Activated naive CD4-positive, alpha-beta T cell treated with anti-CD3 and anti-CD28 coated beads, Interleukin-2, amount 10 ng/mL, durations not matched to agents 7 days and 5 days (primary cell): ENCODE measurements at regions not wholly inside any gene's neighbourhood (a gene's known extent, or its start where the extent isn't known, plus 50 kb on each side); places are given as distances from the start of the nearest gene placed in this dataset.

ENCODE experiments used
- CTCF ChIA-PET: fragments of 350-600 bp; sonication (Branson Sonifier 250); formaldehyde crosslinking; loops from one replicate; lab custom pipeline; 2021; ENCODE audit warnings: antibody characterized with exemption; lab: Charles Lee
- DNase-seq: peaks from one replicate; pipeline ENCODE4 v3.0.0-alpha.2; 2020
- H3K27ac Mint-ChIP-seq: one replicate; pipeline ENCODE4 v1.8.0; 2021; ENCODE audit warnings: mild to moderate bottlenecking, moderate library complexity, mixed read lengths
- H3K27me3 Mint-ChIP-seq: one replicate; pipeline ENCODE4 v1.8.0; 2021; ENCODE audit warnings: mild to moderate bottlenecking, mixed read lengths
- H3K36me3 Mint-ChIP-seq: one replicate; pipeline ENCODE4 v1.8.0; 2021; ENCODE audit warnings: mixed read lengths
- H3K4me1 Mint-ChIP-seq: one replicate; pipeline ENCODE4 v1.8.0; 2021; ENCODE audit warnings: mixed read lengths
- H3K4me3 Mint-ChIP-seq: one replicate; pipeline ENCODE4 v1.8.0; 2021; ENCODE audit warnings: mild to moderate bottlenecking, moderate library complexity, mixed read lengths
- H3K9me3 Mint-ChIP-seq: one replicate; pipeline ENCODE4 v1.8.0; 2021; ENCODE audit warnings: mixed read lengths

DNA sequence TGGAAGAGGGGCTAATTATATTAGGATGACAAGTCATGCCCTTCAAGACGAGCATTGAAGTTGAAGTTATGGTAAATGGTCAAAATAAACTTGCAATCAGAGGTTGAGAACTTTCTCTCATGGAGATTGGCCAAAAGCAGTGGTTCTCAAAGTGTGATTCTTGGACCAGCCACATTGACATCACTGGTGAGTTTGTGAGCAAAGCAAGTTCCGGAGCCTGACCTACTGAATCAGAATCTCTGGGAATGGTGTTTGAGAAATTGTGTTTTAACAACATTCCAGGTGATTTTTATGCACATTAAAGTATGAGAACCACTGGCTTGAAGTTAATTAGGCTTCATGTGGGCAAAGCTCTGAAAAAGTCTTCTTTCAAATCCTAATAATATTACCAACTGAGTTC lies 403.5 kb downstream of the ZSWIM6 start:
- Mint-ChIP-seq H3K9me3 (no peaks in the 10 kb centered on the region), H3K36me3 (no peaks in the 10 kb centered on the region), H3K4me1 (no peaks in the 10 kb centered on the region), H3K27ac (no peak overlapping the region), H3K27me3 (peaks cover 23% of the 10 kb centered on the region), H3K4me3 (no peak overlapping the region)
- no peak for DNase-seq
- CTCF ChIA-PET = no interaction called here

DNA sequence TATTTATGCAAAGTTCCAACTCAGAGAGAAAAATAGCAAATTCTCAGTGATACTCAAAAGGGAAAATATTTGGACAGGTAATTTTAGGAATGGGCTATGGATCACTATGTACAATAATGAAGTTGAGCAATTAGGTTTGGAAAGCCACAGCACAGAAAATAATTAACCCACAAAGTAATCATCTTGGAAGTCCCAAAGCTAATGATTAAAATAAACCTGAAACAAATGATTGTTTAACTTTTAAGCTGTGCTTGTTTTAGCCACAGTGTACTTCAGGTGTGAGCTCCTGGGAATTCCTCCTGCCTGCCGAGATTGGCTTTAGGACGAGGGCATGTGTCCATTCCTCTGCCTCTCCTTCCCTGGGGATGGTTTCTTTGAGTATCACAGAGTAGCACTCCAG lies 403.9 kb downstream of the ZSWIM6 start:
- CTCF ChIA-PET = no interaction called here
- no peaks in the 10 kb centered on the region for H3K4me1 Mint-ChIP-seq
- H3K27ac Mint-ChIP-seq = no peak overlapping the region
- no peaks in the 10 kb centered on the region for H3K9me3 Mint-ChIP-seq
- DNase-seq = no peak
- no peak overlapping the region for H3K4me3 Mint-ChIP-seq
- peaks cover 23% of the 10 kb centered on the region for H3K27me3 Mint-ChIP-seq
- H3K36me3 Mint-ChIP-seq = no peaks in the 10 kb centered on the region

- no peak for DNase-seq
- Mint-ChIP-seq H3K36me3 (no peaks in the 10 kb centered on the region), H3K9me3 (no peaks in the 10 kb centered on the region), H3K4me1 (no peaks in the 10 kb centered on the region), H3K27me3 (peaks cover 10% of the 10 kb centered on the region), H3K4me3 (no peak overlapping the region), H3K27ac (no peak overlapping the region)
- CTCF ChIA-PET = no interaction called here
Measured at GRCh38 chr5:61737301-61737963, 405.4 kb downstream of the ZSWIM6 start.

- peaks cover 5% of the 10 kb centered on the region for H3K27me3 Mint-ChIP-seq
- CTCF ChIA-PET = no interaction called here
- H3K4me1 Mint-ChIP-seq = no peaks in the 10 kb centered on the region
- H3K4me3 Mint-ChIP-seq = no peak overlapping the region
- H3K36me3 Mint-ChIP-seq = no peaks in the 10 kb centered on the region
- no peaks in the 10 kb centered on the region for H3K9me3 Mint-ChIP-seq
- no peak for DNase-seq
- no peak overlapping the region for H3K27ac Mint-ChIP-seq
Measured at GRCh38 chr5:61737964-61738340, 405.9 kb downstream of the ZSWIM6 start.

DNA sequence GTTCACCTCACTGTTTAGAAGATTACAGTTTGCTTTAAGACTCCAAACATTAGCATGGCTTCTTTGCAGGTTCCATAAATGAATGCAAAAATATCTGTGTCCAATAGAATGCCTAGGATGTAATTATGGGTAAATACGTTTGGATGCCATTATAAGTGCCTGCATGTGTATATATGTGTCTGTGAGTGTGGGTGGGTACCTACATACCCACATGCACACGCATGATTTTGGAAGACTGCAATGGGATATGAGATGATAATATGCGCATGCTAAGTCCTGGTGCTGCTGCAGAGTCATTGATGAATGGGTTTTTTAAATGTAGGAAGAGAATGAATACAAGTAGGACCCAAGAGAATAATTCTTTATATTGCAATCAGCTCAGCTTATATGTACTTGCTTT lies 406.4 kb downstream of the ZSWIM6 start:
- Mint-ChIP-seq H3K4me3 (no peak overlapping the region), H3K27me3 (peaks cover 4% of the 10 kb centered on the region), H3K4me1 (no peaks in the 10 kb centered on the region), H3K27ac (no peak overlapping the region), H3K9me3 (no peaks in the 10 kb centered on the region), H3K36me3 (no peaks in the 10 kb centered on the region)
- CTCF ChIA-PET = no interaction called here
- DNase-seq = no peak

DNA sequence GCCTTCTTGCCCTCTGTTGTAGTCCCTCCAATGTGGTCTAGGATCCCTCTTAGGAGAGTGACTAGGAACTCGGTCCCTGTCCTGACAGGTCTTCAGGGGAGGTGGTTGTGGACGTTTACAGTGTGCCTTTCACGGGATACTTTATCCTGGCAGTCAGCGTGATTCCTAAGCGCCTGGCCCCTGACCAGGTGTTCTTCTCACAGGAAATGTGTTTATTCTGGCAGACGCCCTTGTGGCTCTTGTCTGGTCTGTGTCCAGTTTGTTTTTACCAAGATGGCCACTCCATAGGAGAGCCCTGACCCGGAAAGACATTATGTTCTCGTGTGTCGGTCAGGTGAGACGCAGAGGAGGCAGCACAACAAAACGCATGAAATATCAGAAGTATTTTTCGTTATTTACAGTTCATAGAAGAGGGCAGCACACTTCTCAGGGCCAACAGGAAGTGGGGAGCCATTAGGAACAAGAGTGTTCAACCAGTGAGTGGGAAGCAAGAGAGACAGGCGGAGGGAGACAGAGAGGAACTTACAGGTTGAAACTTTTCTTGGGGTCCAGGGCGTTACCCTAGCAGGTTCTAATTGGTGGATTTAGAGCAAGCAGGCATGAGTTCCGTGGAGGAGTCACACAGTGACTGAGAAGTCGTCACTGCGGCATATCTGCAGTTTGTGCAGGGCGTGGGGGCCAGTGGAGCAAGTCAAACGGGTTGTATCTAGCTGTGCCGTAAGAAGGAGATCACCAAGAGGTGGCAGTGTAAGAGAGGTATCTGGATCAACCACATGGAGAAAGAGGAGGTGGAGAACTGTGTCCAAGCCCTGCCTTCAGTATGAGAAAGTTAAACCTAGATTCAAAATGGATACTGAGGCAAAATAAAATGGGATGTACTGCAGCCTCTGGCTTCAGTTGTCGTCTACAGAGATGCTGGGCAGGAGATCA lies 412.9 kb downstream of the ZSWIM6 start:
- no peaks in the 10 kb centered on the region for H3K27me3 Mint-ChIP-seq
- CTCF ChIA-PET = no interaction called here

DNA sequence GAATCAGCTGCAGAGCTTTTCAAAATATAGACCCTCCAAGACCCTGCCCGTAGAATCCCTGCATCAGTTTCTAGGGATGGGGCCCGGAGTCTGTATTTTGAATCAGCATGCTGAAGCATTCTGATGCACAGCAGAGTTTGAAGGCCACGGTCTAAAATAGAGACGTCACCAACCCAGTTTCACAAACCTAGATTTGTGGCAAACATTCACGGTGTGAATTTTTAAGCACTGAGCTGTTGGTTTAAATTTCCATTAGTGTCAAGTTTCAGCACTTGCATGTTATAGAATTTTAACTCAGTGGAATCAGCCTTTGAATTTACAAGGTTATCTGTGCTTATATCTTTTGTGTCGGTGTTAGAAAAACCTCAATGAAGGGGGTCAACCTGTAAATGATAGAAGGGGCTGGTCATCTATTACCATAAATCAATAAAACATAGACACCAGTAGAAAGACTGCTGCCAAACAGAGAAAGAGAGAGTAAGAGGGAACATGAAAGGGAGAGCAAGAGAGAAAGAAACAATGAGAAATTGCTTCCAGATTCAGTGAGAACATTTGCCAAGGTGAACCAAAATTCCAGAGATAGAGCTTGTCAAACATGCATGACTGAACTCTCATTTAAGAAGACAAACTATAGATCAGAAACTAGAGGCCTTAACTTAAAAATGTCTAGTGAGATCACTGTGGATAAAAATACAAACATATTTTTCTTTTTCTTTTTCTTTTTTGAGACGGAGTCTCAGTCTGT lies 414.9 kb downstream of the ZSWIM6 start:
- Mint-ChIP-seq H3K4me1 (no peaks in the 10 kb centered on the region), H3K36me3 (no peaks in the 10 kb centered on the region), H3K4me3 (no peak overlapping the region), H3K9me3 (no peaks in the 10 kb centered on the region), H3K27me3 (no peaks in the 10 kb centered on the region), H3K27ac (no peak overlapping the region)
- DNase-seq = no peak
- CTCF ChIA-PET = interaction anchor here (0.6 kb wide), 1 partner anchor 26 kb away, joined by 3 read pairs; no protein-coding TSS in a partner anchor

More for the DNA sequence above, 412.9 kb downstream of the ZSWIM6 start:
- Mint-ChIP-seq H3K36me3 (no peaks in the 10 kb centered on the region), H3K4me3 (no peak overlapping the region), H3K27ac (no peak overlapping the region), H3K4me1 (no peaks in the 10 kb centered on the region), H3K9me3 (no peaks in the 10 kb centered on the region)
- DNase-seq = no peak

- no peaks in the 10 kb centered on the region for H3K4me1 Mint-ChIP-seq
- CTCF ChIA-PET = interaction anchor here (0.6 kb wide), 1 partner anchor 25 kb away, joined by 3 read pairs; no protein-coding TSS in a partner anchor
- no peaks in the 10 kb centered on the region for H3K9me3 Mint-ChIP-seq
- H3K27me3 Mint-ChIP-seq = no peaks in the 10 kb centered on the region
- no peak for DNase-seq
- H3K36me3 Mint-ChIP-seq = no peaks in the 10 kb centered on the region
- no peak overlapping the region for H3K4me3 Mint-ChIP-seq
- no peak overlapping the region for H3K27ac Mint-ChIP-seq
Measured at GRCh38 chr5:61748121-61748520, 416.1 kb downstream of the ZSWIM6 start.

DNA sequence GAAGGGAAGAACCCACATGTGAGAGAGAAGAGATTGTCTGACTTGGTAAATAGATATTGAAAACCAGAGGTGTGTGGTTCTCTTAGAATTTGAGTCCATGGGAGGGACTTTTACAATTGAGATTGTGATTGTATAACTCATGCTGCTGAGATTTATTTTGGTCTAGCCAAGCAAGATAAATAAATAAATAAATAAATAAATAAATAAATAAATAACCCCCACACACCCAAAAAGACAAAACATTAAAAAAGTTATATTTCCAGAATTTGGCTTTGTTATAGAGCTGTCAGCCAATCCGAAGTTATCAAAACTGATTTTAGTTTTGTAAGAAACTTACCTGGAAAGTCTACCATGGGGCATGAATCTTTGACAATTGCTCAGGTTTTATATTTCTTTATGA lies 416.6 kb downstream of the ZSWIM6 start:
- no peak overlapping the region for H3K4me3 Mint-ChIP-seq
- no peaks in the 10 kb centered on the region for H3K4me1 Mint-ChIP-seq
- no peaks in the 10 kb centered on the region for H3K9me3 Mint-ChIP-seq
- H3K36me3 Mint-ChIP-seq = no peaks in the 10 kb centered on the region
- no peaks in the 10 kb centered on the region for H3K27me3 Mint-ChIP-seq
- H3K27ac Mint-ChIP-seq = no peak overlapping the region
- CTCF ChIA-PET = no interaction called here
- no peak for DNase-seq

- CTCF ChIA-PET = no interaction called here
- Mint-ChIP-seq H3K36me3 (no peaks in the 10 kb centered on the region), H3K27ac (no peak overlapping the region), H3K9me3 (no peaks in the 10 kb centered on the region), H3K27me3 (no peaks in the 10 kb centered on the region), H3K4me3 (no peak overlapping the region), H3K4me1 (no peaks in the 10 kb centered on the region)
- DNase-seq = no peak
Measured at GRCh38 chr5:61752588-61752987, 420.5 kb downstream of the ZSWIM6 start.

DNA sequence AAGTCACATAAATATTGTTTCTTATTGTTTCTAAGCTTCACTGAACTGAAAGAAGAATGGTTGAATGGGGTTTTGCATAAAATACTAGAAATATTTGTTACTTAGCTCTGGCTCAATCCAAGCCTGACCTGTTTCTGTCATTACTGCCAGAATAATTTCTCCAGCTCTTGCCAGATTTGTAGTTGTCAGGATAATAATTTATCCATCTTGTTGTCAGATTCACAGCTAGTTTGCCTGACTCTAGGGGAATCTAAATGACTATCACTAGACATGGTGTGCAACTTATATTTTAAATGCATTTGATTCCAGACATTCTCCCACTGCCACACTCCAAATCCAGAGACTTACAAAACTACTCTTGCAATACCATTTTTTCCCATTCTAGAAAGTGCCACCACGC lies 422.7 kb downstream of the ZSWIM6 start:
- CTCF ChIA-PET = no interaction called here
- DNase-seq = no peak
- Mint-ChIP-seq H3K4me1 (no peaks in the 10 kb centered on the region), H3K9me3 (no peaks in the 10 kb centered on the region), H3K27ac (no peak overlapping the region), H3K4me3 (no peak overlapping the region), H3K27me3 (no peaks in the 10 kb centered on the region), H3K36me3 (no peaks in the 10 kb centered on the region)

DNA sequence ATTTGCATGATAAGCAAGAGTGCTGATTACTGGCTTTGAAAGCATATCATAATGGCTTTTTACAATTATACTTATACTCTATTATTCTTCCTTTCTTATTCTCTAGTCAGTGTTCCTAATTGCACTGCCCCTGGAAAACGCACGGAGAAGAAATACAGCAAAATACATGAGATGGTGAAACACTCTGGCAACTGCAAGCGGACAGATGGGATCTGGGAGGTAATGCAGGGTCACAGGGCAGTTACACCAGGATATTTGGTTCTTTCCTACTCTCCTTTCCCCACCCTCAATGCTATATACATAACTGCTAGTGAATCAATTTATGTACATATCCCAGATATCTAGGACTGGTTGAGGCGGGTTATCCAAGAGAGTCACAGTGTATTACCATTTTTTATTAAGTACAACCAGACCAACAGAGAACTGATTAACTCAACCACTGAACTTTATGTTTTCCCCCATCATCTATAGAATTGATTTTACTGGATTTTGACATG lies 423.7 kb downstream of the ZSWIM6 start:
- H3K9me3 Mint-ChIP-seq = no peaks in the 10 kb centered on the region
- no peaks in the 10 kb centered on the region for H3K27me3 Mint-ChIP-seq

DNA sequence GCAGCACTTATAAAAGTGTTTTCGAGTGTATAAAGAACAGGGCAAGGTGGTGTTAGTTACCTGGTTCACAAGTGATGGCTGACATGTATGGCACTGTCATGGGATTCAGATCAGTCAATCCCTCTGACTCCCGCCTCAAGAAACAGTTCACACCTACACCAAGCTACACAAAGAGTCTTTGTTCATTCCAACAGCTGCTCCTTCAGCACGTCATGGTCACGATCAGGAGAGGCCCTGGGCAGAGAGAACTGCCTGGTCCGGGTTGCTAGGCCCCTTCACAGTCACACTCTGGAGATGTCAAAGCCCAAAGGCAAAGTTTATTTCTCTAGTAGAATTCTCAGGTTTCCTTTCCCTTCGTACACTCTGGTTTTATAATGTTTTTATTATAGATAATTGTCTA lies 426.7 kb downstream of the ZSWIM6 start:
- Mint-ChIP-seq H3K27me3 (no peaks in the 10 kb centered on the region), H3K4me3 (no peak overlapping the region), H3K36me3 (no peaks in the 10 kb centered on the region), H3K4me1 (no peaks in the 10 kb centered on the region), H3K9me3 (no peaks in the 10 kb centered on the region), H3K27ac (no peak overlapping the region)
- DNase-seq = no peak
- CTCF ChIA-PET = no interaction called here

More for the DNA sequence above, 423.7 kb downstream of the ZSWIM6 start:
- H3K4me1 Mint-ChIP-seq = no peaks in the 10 kb centered on the region
- CTCF ChIA-PET = no interaction called here
- no peak for DNase-seq
- H3K4me3 Mint-ChIP-seq = no peak overlapping the region
- no peaks in the 10 kb centered on the region for H3K36me3 Mint-ChIP-seq
- H3K27ac Mint-ChIP-seq = no peak overlapping the region

GRCh38 chr5:61765471-61765870 lies 433.4 kb downstream of the ZSWIM6 start:
- DNase-seq = no peak
- H3K27me3 Mint-ChIP-seq = no peaks in the 10 kb centered on the region

More at GRCh38 chr5:61765471-61765870, 433.4 kb downstream of the ZSWIM6 start:
- no peaks in the 10 kb centered on the region for H3K9me3 Mint-ChIP-seq
- no peaks in the 10 kb centered on the region for H3K4me1 Mint-ChIP-seq
- H3K27ac Mint-ChIP-seq = no peak overlapping the region
- CTCF ChIA-PET = no interaction called here
- no peaks in the 10 kb centered on the region for H3K36me3 Mint-ChIP-seq
- no peak overlapping the region for H3K4me3 Mint-ChIP-seq
